GM21825 (cell line): ENCODE measurements at regions not wholly inside any gene's neighbourhood (a gene's known extent, or its start where the extent isn't known, plus 50 kb on each side); places are given as distances from the start of the nearest gene placed in this dataset.

Experiments
- ATAC-seq: cut with Tn5 transposase; IDR thresholded peaks from one replicate; pipeline ENCODE4 v1.9.1; 2021; ENCODE audit warnings: mild to moderate bottlenecking, moderate library complexity; ENCODE audit not compliant: unreplicated experiment

GRCh38 chr6:87909849-87910248, 137.8 kb upstream of the SPACA1 start:
- ATAC-seq = no peak

DNA sequence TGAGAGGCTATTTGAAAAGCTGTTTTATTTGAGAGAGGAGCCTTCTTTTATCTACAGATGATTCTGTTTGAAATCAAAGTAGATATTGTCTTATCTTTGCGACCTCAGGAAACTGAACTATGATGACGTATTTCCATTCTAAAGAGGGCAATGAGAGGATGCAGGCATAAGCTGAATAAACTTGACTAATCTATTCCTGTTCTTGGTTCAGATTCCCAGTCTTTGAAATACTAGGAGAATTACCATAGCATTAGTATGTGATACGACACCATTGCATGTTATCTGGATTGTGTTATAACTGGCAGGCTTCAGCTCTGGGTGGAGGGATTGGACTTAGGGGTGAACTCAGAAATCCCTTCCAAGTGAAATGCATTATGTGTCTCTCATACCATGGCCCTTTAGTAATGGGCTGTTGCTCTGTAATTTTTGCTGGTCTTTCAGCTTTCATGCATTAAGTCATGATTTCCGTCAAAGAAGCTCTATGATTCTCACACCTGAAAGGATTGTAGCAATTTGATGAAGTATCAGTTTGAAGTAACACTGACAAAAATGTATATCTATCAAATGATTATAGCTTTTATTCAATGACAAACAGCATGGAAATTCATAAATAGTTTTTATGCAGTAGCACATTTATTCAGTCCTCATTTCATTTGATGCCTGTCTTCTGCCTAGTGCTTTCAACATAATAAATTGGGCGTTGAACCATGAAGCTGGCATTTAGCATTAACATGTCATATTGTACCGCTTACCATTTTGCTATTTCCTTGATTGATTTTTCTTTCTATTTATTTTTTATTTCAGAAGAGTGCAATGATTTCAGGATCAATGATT, 138.4 kb upstream of the SPACA1 start:
- no peak for ATAC-seq

GRCh38 chr6:87907521-87907920, 140.1 kb upstream of the SPACA1 start:
- ATAC-seq = peak; percentile 47

GRCh38 chr6:87905101-87905641, 142.5 kb upstream of the SPACA1 start:
- peak; percentile 83 for ATAC-seq

DNA sequence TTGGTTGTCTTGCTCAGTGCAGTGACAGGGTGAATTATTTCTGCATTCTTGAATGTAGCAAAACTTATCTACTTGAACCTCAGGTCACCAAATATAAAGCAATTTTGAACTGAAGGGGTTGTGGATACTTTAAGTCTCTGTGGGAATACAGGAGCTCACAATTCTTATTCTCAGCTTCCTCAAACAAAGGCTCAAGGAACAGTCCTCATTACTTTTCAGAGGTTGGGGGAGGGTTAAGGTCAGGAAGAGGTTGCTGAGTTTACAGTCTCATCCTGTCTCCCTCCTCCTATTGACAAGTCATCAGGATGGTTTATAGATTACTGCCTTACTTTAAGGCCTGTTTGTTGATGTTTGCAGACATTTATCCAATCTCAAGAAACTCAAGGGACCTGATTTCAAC, 143.6 kb upstream of the SPACA1 start:
- no peak for ATAC-seq

GRCh38 chr6:87903323-87903722, 144.3 kb upstream of the SPACA1 start:
- no peak for ATAC-seq

GRCh38 chr6:87902383-87902782, 145.3 kb upstream of the SPACA1 start:
- no peak for ATAC-seq

DNA sequence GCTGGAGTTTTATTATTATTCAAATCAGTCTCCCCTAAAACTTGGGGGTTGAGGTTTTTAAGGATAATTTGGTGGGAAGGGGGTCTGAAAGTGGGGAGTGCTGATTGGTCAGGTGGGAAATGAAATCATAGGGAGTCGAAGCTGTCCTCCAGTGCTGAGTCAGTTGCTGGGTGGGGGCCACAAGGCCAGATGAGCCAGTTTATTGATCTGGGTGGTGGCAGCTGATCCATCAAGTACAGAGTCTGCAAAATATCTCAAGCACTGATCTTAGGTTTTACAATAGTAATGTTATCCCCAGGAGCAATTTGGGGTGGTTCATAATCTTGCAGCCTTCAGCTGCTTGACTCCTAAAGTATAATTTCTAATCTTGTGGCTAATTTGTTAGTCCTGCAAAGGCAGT, 146.0 kb upstream of the SPACA1 start:
- ATAC-seq = no peak

DNA sequence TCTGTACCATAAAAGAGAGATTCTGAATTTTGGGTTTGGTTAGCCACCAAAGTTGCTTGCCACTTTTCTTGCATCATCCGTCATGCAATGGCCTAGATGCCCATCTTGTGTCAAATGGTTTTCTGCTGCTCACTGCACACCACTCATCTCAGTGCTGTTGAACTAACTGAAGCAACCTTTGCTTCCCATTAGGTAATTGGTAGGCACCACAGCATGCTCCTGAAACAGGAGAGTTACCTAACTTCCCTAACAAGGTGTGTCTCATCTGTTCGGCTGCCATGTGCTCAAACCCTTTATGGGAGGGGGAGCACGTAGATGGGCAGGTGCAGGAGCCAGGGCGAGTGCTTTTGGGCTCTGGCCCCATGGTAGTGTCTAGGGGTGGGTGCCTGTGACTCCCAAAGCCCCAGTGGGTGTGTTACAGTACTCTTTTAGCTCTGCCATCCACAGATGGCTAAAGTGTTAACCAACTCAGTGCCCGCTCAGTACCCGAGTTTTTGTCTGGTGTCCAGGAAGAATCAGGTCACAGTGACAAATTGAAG, 147.4 kb upstream of the SPACA1 start:
- ATAC-seq = no peak

GRCh38 chr6:87899499-87900147, 148.0 kb upstream of the SPACA1 start:
- no peak for ATAC-seq

GRCh38 chr6:87897663-87898062, 150.0 kb upstream of the SPACA1 start:
- ATAC-seq = no peak

DNA sequence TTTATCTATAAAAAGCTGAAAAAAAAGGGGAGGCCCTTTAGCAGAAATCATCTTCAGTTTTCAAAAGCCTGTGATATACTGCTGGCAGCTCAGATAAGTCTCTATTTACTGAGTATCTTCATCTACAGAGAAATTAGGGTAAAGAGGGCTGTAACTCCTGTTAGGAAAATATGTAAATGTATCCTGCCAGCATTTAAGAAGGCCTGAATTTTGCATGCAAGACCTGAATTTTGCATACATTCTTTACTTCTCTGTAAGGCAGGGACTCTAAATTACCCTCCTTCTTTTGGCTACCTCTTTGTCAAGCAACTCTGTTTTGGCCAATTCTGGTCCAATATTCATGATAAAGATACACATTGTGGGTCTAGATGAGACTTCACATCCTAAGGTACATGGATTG, 150.6 kb upstream of the SPACA1 start:
- ATAC-seq = no peak

GRCh38 chr6:87887266-87887665, 160.4 kb upstream of the SPACA1 start:
- no peak for ATAC-seq

DNA sequence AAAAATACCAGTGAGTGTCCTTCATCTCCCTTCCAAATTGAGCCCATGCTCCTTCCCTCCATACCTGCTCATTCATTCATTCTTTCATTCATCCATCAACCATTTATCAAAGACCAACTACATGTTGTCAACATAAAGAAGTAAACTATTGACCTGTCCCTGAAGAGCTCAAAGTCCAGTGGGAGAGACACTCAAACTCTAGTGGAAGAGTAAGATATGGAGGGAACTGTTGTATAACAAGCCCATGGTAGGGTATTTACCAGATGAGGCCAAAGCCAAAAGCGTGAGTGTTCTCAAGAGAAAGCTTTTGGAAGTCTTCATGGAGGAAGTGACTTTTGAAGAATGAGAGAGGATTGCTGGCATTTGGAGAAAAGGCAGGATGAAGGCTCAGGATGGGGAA, 163.4 kb upstream of the SPACA1 start:
- ATAC-seq = no peak

DNA sequence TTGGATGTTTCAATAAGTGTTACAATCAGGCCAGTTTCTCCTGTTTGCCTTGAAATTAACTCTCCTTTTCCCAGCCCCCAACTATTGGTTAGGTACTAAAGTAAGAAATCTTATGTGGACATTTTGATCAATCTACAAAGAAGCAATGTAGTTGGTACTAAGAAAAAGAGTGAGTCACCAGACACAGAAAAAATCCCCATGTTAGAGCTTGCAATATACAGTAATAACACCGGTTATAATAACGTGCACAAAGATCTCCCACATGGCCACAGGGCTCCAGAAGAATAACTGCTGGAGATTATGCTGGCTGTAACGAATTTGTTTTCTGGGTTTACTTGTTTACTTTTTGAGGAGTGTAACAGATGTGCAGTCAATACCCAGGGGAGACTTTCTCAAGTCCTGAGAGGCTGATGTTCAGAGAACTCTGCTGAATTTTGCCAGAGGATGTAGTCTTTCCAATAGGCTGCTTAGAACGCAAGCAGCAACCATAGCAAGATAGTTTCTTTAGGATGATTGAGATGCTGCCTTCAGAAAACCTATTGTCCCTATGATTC, 166.2 kb upstream of the SPACA1 start:
- no peak for ATAC-seq

GRCh38 chr6:87879132-87879861, 168.3 kb upstream of the SPACA1 start:
- ATAC-seq = no peak

DNA sequence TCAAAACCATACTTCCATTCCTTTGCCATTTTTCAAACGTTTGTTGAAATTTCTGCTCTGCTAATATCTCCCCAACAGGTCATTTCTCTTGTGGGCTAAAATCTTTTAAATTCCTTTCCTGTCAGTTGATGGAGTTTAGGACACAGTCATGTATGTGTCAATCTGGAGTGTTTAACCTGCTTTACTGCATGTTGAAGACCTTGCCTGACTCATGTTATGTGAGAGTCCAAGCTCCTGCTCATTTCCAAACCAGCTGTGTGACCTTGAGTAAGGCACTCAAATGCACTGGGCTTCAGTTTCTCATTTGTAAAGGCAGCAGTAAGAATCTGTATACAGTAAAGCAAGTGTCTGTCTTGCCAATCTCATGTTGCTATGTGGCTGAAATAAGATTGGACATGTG, 171.9 kb upstream of the SPACA1 start:
- no peak for ATAC-seq

GRCh38 chr6:87873556-87873955, 171.5 kb upstream of the AKIRIN2 start:
- no peak for ATAC-seq

GRCh38 chr6:87870556-87870955, 168.5 kb upstream of the AKIRIN2 start:
- no peak for ATAC-seq

DNA sequence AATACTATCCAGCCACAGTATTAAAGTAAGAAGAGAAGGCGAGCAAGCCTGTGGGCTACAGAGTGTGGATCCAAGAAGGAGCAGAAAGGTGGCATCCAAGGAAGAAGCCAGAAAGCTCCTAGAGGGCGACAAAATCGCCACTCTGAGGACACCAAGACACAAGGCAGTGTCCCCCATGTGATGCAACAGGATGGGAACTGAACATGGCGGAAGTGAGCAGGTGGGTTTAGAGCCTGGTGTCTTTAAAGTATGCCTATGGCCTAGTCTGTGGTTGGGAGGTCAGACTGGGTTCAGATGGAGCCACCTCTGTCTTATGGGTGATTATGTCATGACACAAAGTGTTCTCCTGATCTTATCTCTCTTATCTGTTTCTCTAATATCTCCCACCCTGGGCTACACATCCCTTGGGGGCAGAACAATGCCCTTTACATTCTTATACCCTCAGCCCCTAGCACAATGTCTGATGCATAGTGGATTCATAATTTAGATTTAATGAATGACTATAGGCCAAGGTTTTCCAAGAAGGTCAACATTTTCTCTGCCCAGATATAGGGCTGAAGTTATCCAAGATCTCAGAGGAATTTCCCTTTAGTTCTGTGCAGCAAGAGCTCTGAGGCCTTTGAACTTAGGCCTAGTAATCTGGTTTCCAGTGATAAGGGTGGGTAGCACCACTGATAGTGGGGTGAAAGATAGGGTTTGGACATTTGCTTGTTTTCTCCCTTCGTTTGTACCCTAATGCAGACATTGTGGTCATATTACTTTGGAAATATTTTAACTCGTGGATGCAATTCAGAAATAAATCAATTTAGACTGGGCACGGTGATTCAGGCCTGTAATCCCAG, 167.3 kb upstream of the AKIRIN2 start:
- ATAC-seq = no peak
